Astrocyte (in vitro differentiated cells and primary cell): ENCODE measurements at regions not wholly inside any gene's neighbourhood (a gene's known extent, or its start where the extent isn't known, plus 50 kb on each side); places are given as distances from the start of the nearest gene placed in this dataset.

ENCODE experiments used
- CTCF ChIP-seq: IDR thresholded peaks from 2 replicates; pipeline ENCODE4 v1.5.1; 2011; ENCODE audit warnings: low read depth, mild to moderate bottlenecking, inconsistent platforms, low read length, moderate library complexity; ENCODE audit not compliant: insufficient read depth
- EZH2 ChIP-seq: IDR thresholded peaks from 2 replicates; pipeline ENCODE4 v1.6.1; 2012; ENCODE audit warnings: mild to moderate bottlenecking, low read length, inconsistent platforms; ENCODE audit not compliant: insufficient read depth

GRCh38 chr6:84457276-84457675 lies 229.8 kb upstream of the CEP162 start:
- TF ChIP-seq EZH2 (no peak), CTCF (no peak)
